Caco-2 (cell line): ENCODE measurements at regions not wholly inside any gene's neighbourhood (a gene's known extent, or its start where the extent isn't known, plus 50 kb on each side); places are given as distances from the start of the nearest gene placed in this dataset.

Experiments used
- BruUV-seq: library from RNA; stranded (reverse); fragments of 400-500 nt; replicated peaks from 2 replicates; lab custom pipeline; 2021; lab: Mats Ljungman, UMichigan
- CTCF ChIA-PET: fragments of 300-600 bp; sonication (Branson Sonifier 250); formaldehyde crosslinking; loops from one replicate; lab custom pipeline; 2022; ENCODE audit warnings: antibody characterized with exemption; lab: Charles Lee
- POLR2A ChIA-PET: fragments of 300-600 bp; sonication (Branson Sonifier 250); formaldehyde crosslinking; loops from one replicate; lab custom pipeline; 2022; ENCODE audit warnings: antibody characterized with exemption; lab: Charles Lee
- DNase-seq, 2 experiments: peaks; one replicate each; pipeline versions ENCODE4 v3.0.0 to v3.0.0-alpha.2; 2020 to 2022
- H3K27me3 ChIP-seq: replicated peaks from 2 replicates; pipeline ENCODE4 v1.6.0; 2011; ENCODE audit warnings: low read length; ENCODE audit not compliant: control insufficient read depth, insufficient read depth
- H3K36me3 ChIP-seq: 2 replicates; pipeline ENCODE4 v1.5.1; 2011; ENCODE audit warnings: low read length; ENCODE audit not compliant: control insufficient read depth, insufficient read depth
- H3K4me1 ChIP-seq: fragments of 250-450 bp; sonication (Bioruptor Pico); 2 replicates; pipeline ENCODE4 v1.5.1; 2020; ENCODE audit warnings: mild to moderate bottlenecking
- H3K4me3 ChIP-seq: 2 replicates; pipeline ENCODE4 v1.5.1; 2011; ENCODE audit warnings: low read depth, mild to moderate bottlenecking, control low read depth, low read length
- H3K9me3 ChIP-seq: fragments of 250-450 bp; sonication (Bioruptor Pico); 2 replicates; pipeline ENCODE4 v1.5.1; 2020; ENCODE audit warnings: mild to moderate bottlenecking, moderate library complexity
- H3K27ac Mint-ChIP-seq: one replicate; pipeline ENCODE4 v1.8.0; 2022; ENCODE audit warnings: mixed read lengths; ENCODE audit not compliant: unreplicated experiment
- H3K27me3 Mint-ChIP-seq: one replicate; pipeline ENCODE4 v1.8.0; 2022; ENCODE audit warnings: mixed read lengths; ENCODE audit not compliant: insufficient read depth, unreplicated experiment
- H3K36me3 Mint-ChIP-seq: one replicate; pipeline ENCODE4 v1.8.0; 2022; ENCODE audit warnings: mild to moderate bottlenecking, mixed read lengths; ENCODE audit not compliant: insufficient read depth, unreplicated experiment
- H3K4me1 Mint-ChIP-seq: one replicate; pipeline ENCODE4 v1.8.0; 2022; ENCODE audit warnings: low read depth, mixed read lengths; ENCODE audit not compliant: unreplicated experiment
- H3K4me3 Mint-ChIP-seq: one replicate; pipeline ENCODE4 v1.8.0; 2022; ENCODE audit warnings: mild to moderate bottlenecking, moderate library complexity, mixed read lengths; ENCODE audit not compliant: unreplicated experiment
- H3K9me3 Mint-ChIP-seq: one replicate; pipeline ENCODE4 v1.8.0; 2022; ENCODE audit warnings: mixed read lengths; ENCODE audit not compliant: unreplicated experiment
- intact Hi-C: fragments of 100-400 bp; cut with micrococcal nuclease; formaldehyde crosslinking; loops from one replicate; pipeline ENCODE4 v1.10.0; 2022; ENCODE audit not compliant: unreplicated experiment
- TF ChIP-seq, protein P1 (sequence below), 2 experiments: fragments of 200-600 bp in 1 of 2; IDR thresholded peaks; 1 replicate in 1 of 2; 2 replicates in 1 of 2; pipeline versions ENCODE4 v1.5.1 to v1.8.0; 2011 to 2022; ENCODE audit warnings: antibody characterized with exemption in 1 of 2, control low read depth in 1 of 2, inconsistent platforms in 1 of 2, low read depth in 1 of 2, low read length in 1 of 2, mild to moderate bottlenecking in 1 of 2, moderate library complexity in 1 of 2; ENCODE audit not compliant: insufficient read depth in 1 of 2, severe bottlenecking in 1 of 2, unreplicated experiment in 1 of 2

DNA sequence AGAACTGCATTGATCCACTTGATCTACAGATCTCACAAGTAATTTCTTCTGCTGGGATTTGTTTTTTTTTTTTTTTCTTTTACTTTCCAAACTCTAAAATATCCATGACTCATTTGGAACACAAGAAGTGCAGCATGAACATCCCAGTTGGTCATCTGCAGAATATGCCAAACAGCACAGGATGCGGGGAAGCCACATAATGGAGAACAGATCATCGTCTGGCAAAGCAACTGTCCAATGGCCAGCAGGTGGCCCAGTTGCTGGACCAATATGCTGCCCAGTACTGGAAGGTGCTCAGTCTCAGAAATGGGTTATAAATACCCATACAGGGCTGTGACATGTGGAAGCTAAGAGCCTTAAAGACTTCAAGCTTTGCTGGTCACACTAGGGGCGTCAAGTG is 221.3 kb upstream of the TAS2R1 start:
- ChIA-PET POLR2A (no interaction called here), CTCF (no interaction called here)
- Mint-ChIP-seq H3K4me3 (no peak overlapping the region), H3K27me3 (no peaks in the 10 kb centered on the region), H3K27ac (no peak overlapping the region), H3K9me3 (peaks cover 22% of the 10 kb centered on the region), H3K36me3 (no peaks in the 10 kb centered on the region), H3K4me1 (peaks cover 7% of the 10 kb centered on the region)
- no peaks in the 10 kb centered on the region for H3K9me3 ChIP-seq
- TF ChIP-seq, protein P1, sequence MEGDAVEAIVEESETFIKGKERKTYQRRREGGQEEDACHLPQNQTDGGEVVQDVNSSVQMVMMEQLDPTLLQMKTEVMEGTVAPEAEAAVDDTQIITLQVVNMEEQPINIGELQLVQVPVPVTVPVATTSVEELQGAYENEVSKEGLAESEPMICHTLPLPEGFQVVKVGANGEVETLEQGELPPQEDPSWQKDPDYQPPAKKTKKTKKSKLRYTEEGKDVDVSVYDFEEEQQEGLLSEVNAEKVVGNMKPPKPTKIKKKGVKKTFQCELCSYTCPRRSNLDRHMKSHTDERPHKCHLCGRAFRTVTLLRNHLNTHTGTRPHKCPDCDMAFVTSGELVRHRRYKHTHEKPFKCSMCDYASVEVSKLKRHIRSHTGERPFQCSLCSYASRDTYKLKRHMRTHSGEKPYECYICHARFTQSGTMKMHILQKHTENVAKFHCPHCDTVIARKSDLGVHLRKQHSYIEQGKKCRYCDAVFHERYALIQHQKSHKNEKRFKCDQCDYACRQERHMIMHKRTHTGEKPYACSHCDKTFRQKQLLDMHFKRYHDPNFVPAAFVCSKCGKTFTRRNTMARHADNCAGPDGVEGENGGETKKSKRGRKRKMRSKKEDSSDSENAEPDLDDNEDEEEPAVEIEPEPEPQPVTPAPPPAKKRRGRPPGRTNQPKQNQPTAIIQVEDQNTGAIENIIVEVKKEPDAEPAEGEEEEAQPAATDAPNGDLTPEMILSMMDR (IDR thresholded peaks at IDR 0.05; ENCODE audit: insufficient read depth in 1 of 2, low read depth in 1 of 2, low read length in 1 of 2, severe bottlenecking in 1 of 2, unreplicated experiment in 1 of 2), result peak; percentile 35 to 46
- no peaks in the 10 kb centered on the region for H3K4me1 ChIP-seq
- no TSS peak for BruUV-seq
- no peaks in the 10 kb centered on the region for H3K27me3 ChIP-seq
- H3K4me3 ChIP-seq, result no peak overlapping the region
- intact Hi-C loops, result no loop called here
- no peaks in the 10 kb centered on the region for H3K36me3 ChIP-seq
- DNase-seq, result no peak

DNA sequence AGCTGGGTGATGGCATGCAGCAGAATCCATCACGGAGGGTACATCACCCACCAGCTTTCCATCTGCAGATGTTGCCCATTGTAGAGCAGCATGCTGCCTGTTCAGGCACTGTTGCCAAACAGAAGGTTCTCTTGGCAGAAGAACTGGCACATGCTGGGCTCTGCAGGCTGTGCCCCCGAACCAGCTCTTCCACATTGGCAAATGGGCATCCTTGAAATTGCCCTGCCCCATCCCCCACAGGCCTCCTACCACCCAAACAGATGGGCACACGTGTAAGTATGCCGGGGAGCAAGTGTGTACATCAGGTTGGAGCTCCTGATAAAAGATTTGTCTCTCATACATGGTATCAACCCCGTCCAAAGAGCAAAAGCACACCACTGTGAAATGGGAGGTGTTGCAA is 220.3 kb upstream of the TAS2R1 start:
- ChIA-PET POLR2A (no interaction called here), CTCF (no interaction called here)
- peaks cover 7% of the 10 kb centered on the region for H3K4me1 Mint-ChIP-seq
- no peak overlapping the region for H3K27ac Mint-ChIP-seq
- no peak overlapping the region for H3K4me3 ChIP-seq
- no peak for DNase-seq
- H3K36me3 ChIP-seq, result no peaks in the 10 kb centered on the region
- no peaks in the 10 kb centered on the region for H3K36me3 Mint-ChIP-seq
- BruUV-seq, result no TSS peak
- TF ChIP-seq, protein P1 (IDR thresholded peaks at IDR 0.05; ENCODE audit: insufficient read depth in 1 of 2, low read depth in 1 of 2, low read length in 1 of 2, severe bottlenecking in 1 of 2, unreplicated experiment in 1 of 2), result no peak
- no peaks in the 10 kb centered on the region for H3K27me3 Mint-ChIP-seq
- intact Hi-C loops, result no loop called here
- H3K9me3 Mint-ChIP-seq, result peaks cover 18% of the 10 kb centered on the region
- no peaks in the 10 kb centered on the region for H3K27me3 ChIP-seq
- H3K4me1 ChIP-seq, result no peaks in the 10 kb centered on the region
- H3K9me3 ChIP-seq, result no peaks in the 10 kb centered on the region
- no peak overlapping the region for H3K4me3 Mint-ChIP-seq

DNA sequence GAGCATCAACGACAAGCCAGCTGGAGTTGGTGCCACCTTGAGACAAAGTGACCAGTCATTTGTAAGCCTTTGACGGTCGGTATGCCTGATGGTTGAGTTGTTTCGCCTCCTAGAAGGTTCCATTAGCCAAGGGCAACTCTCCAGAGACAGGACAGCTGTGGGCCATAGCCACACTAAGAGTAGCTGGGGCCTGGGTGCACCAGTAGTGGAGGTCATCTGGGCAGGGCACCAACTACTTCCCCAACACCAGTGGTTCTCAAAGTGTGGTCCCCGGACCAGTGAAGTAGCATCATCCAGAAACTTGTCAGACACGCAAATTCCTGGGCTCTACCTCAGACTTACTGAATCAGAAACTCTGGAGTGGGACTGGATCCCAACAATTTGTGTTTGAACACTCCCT is 217.5 kb upstream of the TAS2R1 start:
- Mint-ChIP-seq H3K9me3 (peaks cover 29% of the 10 kb centered on the region), H3K27me3 (no peaks in the 10 kb centered on the region), H3K36me3 (no peaks in the 10 kb centered on the region), H3K27ac (no peak overlapping the region), H3K4me3 (no peak overlapping the region), H3K4me1 (peaks cover 7% of the 10 kb centered on the region)
- no peak overlapping the region for H3K4me3 ChIP-seq
- H3K27me3 ChIP-seq, result no peaks in the 10 kb centered on the region
- no peak for DNase-seq
- ChIA-PET POLR2A (no interaction called here), CTCF (no interaction called here)
- intact Hi-C loops, result no loop called here
- H3K36me3 ChIP-seq, result no peaks in the 10 kb centered on the region
- H3K9me3 ChIP-seq, result 0 out of 2 replicates have a peak, but pooled peaks cover under 1% of the 10 kb centered on the region
- H3K4me1 ChIP-seq, result no peaks in the 10 kb centered on the region
- TF ChIP-seq, protein P1 (IDR thresholded peaks at IDR 0.05; ENCODE audit: insufficient read depth in 1 of 2, low read depth in 1 of 2, low read length in 1 of 2, severe bottlenecking in 1 of 2, unreplicated experiment in 1 of 2), result no peak
- BruUV-seq, result no TSS peak
